ENCODE measurements at regions not wholly inside any gene's neighbourhood (a gene's known extent, or its start where the extent isn't known, plus 50 kb on each side); places are given as distances from the start of the nearest gene placed in this dataset.

GRCh38 chr13:74986609-74987008, 495.4 kb downstream of the TBC1D4 start (continued):
- TF ChIP-seq TARDBP (IDR thresholded peaks at IDR 0.05; ENCODE audit: borderline replicate concordance) (no peak), STAT3 (IDR thresholded peaks at IDR 0.05; ENCODE audit: low read depth, low read length) (no peak), ZBTB33 (IDR thresholded peaks at IDR 0.05) (no peak), ZNF622 (IDR thresholded peaks at IDR 0.05) (no peak), BCL11A (IDR thresholded peaks at IDR 0.05; ENCODE audit: low read depth, low read length) (no peak), PBX3 (IDR thresholded peaks at IDR 0.05; ENCODE audit: insufficient replicate concordance, low read depth, low read length) (no peak), ZNF207 (IDR thresholded peaks at IDR 0.05; ENCODE audit: borderline replicate concordance) (no peak), POU2F2 (IDR thresholded peaks at IDR 0.05; ENCODE audit: borderline replicate concordance, low read depth, low read length) (no peak)

- Histone ChIP-seq H2AFZ (ENCODE audit: control insufficient read depth, low read depth, low read length) (no peak overlapping the region), H4K20me1 (ENCODE audit: control insufficient read depth, insufficient read depth) (no peaks in the 10 kb centered on the region), H3K27me3 (replicated peaks in 1 of 2; ENCODE audit: control insufficient read depth in 2 of 2, insufficient read depth in 2 of 2, low read length in 1 of 2) (no peaks in the 10 kb centered on the region), H3K36me3 (ENCODE audit: control insufficient read depth in 2 of 2, insufficient read depth in 2 of 2, low read length in 1 of 2) (no peaks in the 10 kb centered on the region), H3K9me3 (replicated peaks; ENCODE audit: control insufficient read depth, insufficient read depth, low read length) (no peaks in the 10 kb centered on the region), H3K79me2 (ENCODE audit: control insufficient read depth, insufficient read depth, low read length) (no peaks in the 10 kb centered on the region), H3K4me3 (no peak overlapping the region), H3K9ac (ENCODE audit: control insufficient read depth, insufficient read depth, low read length) (no peak overlapping the region), H3K4me2 (ENCODE audit: control insufficient read depth, insufficient read depth) (no peak overlapping the region), H3K4me1 (ENCODE audit: control insufficient read depth, insufficient read depth, low read length) (no peaks in the 10 kb centered on the region), H3K27ac (ENCODE audit: control insufficient read depth, insufficient read depth) (no peak overlapping the region)
- FAIRE-seq (no peak), DNase-seq (ENCODE audit: low read depth, low spot score) (no peak), ATAC-seq (no peak)
- ChIA-PET RAD21 (ENCODE audit: unreplicated experiment) (interaction anchor here (0.5 kb wide), 1 partner anchor 213 kb away, joined by 3 read pairs; no protein-coding TSS in a partner anchor), SMC1A (ENCODE audit: uncharacterized antibody, unreplicated experiment) (interaction anchor here (0.7 kb wide), 1 partner anchor 26 kb away, joined by 3 read pairs; no protein-coding TSS in a partner anchor), POLR2A (no interaction called here), CTCF (no interaction called here)
- BruUV-seq (replicated peaks): no TSS peak
- 5% methylated on average over 2 of the region's 2 CpGs for WGBS (ENCODE audit: insufficient coverage, insufficient replicate concordance, low lambda C conversion rate, missing lambda C conversion rate)
- intact Hi-C loops (cut with micrococcal nuclease; ENCODE audit: unreplicated experiment) (no loop called here), in situ Hi-C loops (cut with MboI) (no loop called here)
- TF ChIP-seq NFYA (IDR thresholded peaks at IDR 0.05; ENCODE audit: borderline replicate concordance, low read depth, low read length) (no peak), BMI1 (IDR thresholded peaks at IDR 0.05; ENCODE audit: borderline replicate concordance) (no peak), MXI1 (IDR thresholded peaks at IDR 0.05; ENCODE audit: low read depth, low read length) (no peak), MEF2A (IDR thresholded peaks at IDR 0.05; ENCODE audit: insufficient read depth, low read depth, low read length) (no peak), ZSCAN29 (IDR thresholded peaks at IDR 0.05) (no peak), CHD2 (IDR thresholded peaks at IDR 0.05; ENCODE audit: borderline replicate concordance, low read depth, low read length) (no peak), SUZ12 (IDR thresholded peaks at IDR 0.05; ENCODE audit: unreplicated experiment) (no peak), PBX3 (IDR thresholded peaks at IDR 0.05; ENCODE audit: insufficient replicate concordance, low read depth, low read length) (no peak), IRF4 (IDR thresholded peaks at IDR 0.05; ENCODE audit: low read depth, low read length) (no peak), ZNF217 (IDR thresholded peaks at IDR 0.05) (no peak), POLR2AphosphoS2 (IDR thresholded peaks at IDR 0.05; ENCODE audit: low read depth, low read length) (no peak), ZNF274 (IDR thresholded peaks at IDR 0.05; ENCODE audit: insufficient read depth, insufficient read length) (no peak), ZBTB33 (IDR thresholded peaks at IDR 0.05) (no peak)
These were observed 502.3 kb downstream of the TBC1D4 start for GRCh38 chr13:74979703-74980102.
